CD14-positive monocyte (primary cell): ENCODE measurements at regions not wholly inside any gene's neighbourhood (a gene's known extent, or its start where the extent isn't known, plus 50 kb on each side); places are given as distances from the start of the nearest gene placed in this dataset.

Experiments used
- DNase-seq, 3 donors: peaks; one replicate each; pipeline ENCODE4 v3.0.0-alpha.2; 2011 to 2022
- H2AFZ ChIP-seq: 2 replicates; pipeline ENCODE4 v1.6.0; 2012; ENCODE audit warnings: mild to moderate bottlenecking, low read depth, low read length, inconsistent platforms; ENCODE audit not compliant: insufficient read depth, poor library complexity, severe bottlenecking
- H3K27ac ChIP-seq, 2 donors: 1 replicate in 1 of 2; 2 replicates in 1 of 2; pipeline ENCODE4 v1.5.1; 2012 to 2013; ENCODE audit warnings: low read length in 2 of 2, control low read depth in 1 of 2, inconsistent platforms in 1 of 2, low read depth in 1 of 2, mild to moderate bottlenecking in 1 of 2
- H3K27me3 ChIP-seq, 2 donors: one replicate each; pipeline versions ENCODE4 v1.6.0 to v1.6.1; 2011 to 2013; ENCODE audit warnings: low read length in 2 of 2; ENCODE audit not compliant: control insufficient read depth in 2 of 2, insufficient read depth in 2 of 2
- H3K36me3 ChIP-seq, 2 donors: replicated peaks in 1 of 2; 1 replicate in 1 of 2; 2 replicates in 1 of 2; pipeline versions ENCODE4 v1.5.1 to v1.6.1; 2012 to 2013; ENCODE audit warnings: low read length in 2 of 2, control low read depth in 1 of 2, inconsistent platforms in 1 of 2, mild to moderate bottlenecking in 1 of 2; ENCODE audit not compliant: insufficient read depth in 2 of 2, control insufficient read depth in 1 of 2
- H3K4me1 ChIP-seq, 2 donors: 1 replicate in 1 of 2; 2 replicates in 1 of 2; pipeline versions ENCODE4 v1.5.1 to v1.6.1; 2012 to 2013; ENCODE audit warnings: low read length in 2 of 2, control low read depth in 1 of 2, inconsistent platforms in 1 of 2, mild to moderate bottlenecking in 1 of 2, moderate library complexity in 1 of 2; ENCODE audit not compliant: insufficient read depth in 2 of 2, control insufficient read depth in 1 of 2
- H3K4me2 ChIP-seq: replicated peaks from 2 replicates; pipeline ENCODE3; 2012; ENCODE audit warnings: low read length, moderate library complexity, mild to moderate bottlenecking; ENCODE audit not compliant: poor library complexity, severe bottlenecking; ENCODE audit errors: extremely low read depth
- H3K4me3 ChIP-seq, 3 experiments: fragments of 200-600 bp in 1 of 3; sonication (generic) in 1 of 3; replicated peaks in 1 of 3; 1 replicate in 2 of 3; 2 replicates in 1 of 3; pipeline ENCODE4 v1.5.1; 2011 to 2013; ENCODE audit warnings: low read length in 3 of 3, mild to moderate bottlenecking in 3 of 3, control low read depth in 2 of 3, low read depth in 2 of 3, inconsistent platforms in 1 of 3, moderate library complexity in 1 of 3
- H3K79me2 ChIP-seq: 2 replicates; pipeline ENCODE4 v1.6.0; 2012; ENCODE audit warnings: mild to moderate bottlenecking, control low read depth, inconsistent platforms, low read length, moderate library complexity; ENCODE audit not compliant: insufficient read depth
- H3K9ac ChIP-seq: 2 replicates; pipeline ENCODE4 v1.6.0; 2017; ENCODE audit warnings: low read length, mild to moderate bottlenecking; ENCODE audit not compliant: insufficient read depth, poor library complexity, severe bottlenecking
- H3K9me3 ChIP-seq, 2 donors: replicated peaks in 1 of 2; 1 replicate in 1 of 2; 2 replicates in 1 of 2; pipeline versions ENCODE4 v1.5.1 to v1.6.1; 2012 to 2013; ENCODE audit warnings: low read length in 2 of 2, control low read depth in 1 of 2; ENCODE audit not compliant: control insufficient read depth in 1 of 2, insufficient read depth in 1 of 2
- H4K20me1 ChIP-seq: 2 replicates; pipeline ENCODE4 v1.6.0; 2012; ENCODE audit warnings: mild to moderate bottlenecking, low read length, control low read depth, moderate library complexity; ENCODE audit not compliant: insufficient read depth
- H3K27ac Mint-ChIP-seq, 7 donors: one replicate each; pipeline ENCODE4 v1.8.0; 2020; ENCODE audit warnings: mild to moderate bottlenecking in 7 of 7, mixed read lengths in 7 of 7, moderate library complexity in 6 of 7, inconsistent platforms in 2 of 7
- H3K27me3 Mint-ChIP-seq, 3 donors: one replicate each; pipeline ENCODE4 v1.8.0; 2021 to 2022; ENCODE audit warnings: low read depth in 3 of 3, mild to moderate bottlenecking in 3 of 3, mixed read lengths in 3 of 3, moderate library complexity in 3 of 3, inconsistent platforms in 1 of 3
- H3K36me3 Mint-ChIP-seq, 2 donors: one replicate each; pipeline ENCODE4 v1.8.0; 2020; ENCODE audit warnings: mixed read lengths in 2 of 2, inconsistent platforms in 1 of 2, mild to moderate bottlenecking in 1 of 2
- H3K4me1 Mint-ChIP-seq: one replicate; pipeline ENCODE4 v1.8.0; 2020; ENCODE audit warnings: mild to moderate bottlenecking, mixed read lengths
- H3K4me3 Mint-ChIP-seq, 2 donors: one replicate each; pipeline ENCODE4 v1.8.0; 2020; ENCODE audit warnings: mild to moderate bottlenecking in 2 of 2, mixed read lengths in 2 of 2, moderate library complexity in 1 of 2
- H3K9me3 Mint-ChIP-seq, 7 donors: one replicate each; pipeline ENCODE4 v1.8.0; 2020 to 2022; ENCODE audit warnings: mixed read lengths in 7 of 7, mild to moderate bottlenecking in 6 of 7, moderate library complexity in 6 of 7, inconsistent platforms in 2 of 7
- WGBS: methylation state at CpG from one replicate; pipeline ENCODE4 v1.1.5; 2013; ENCODE audit warnings: missing lambda C conversion rate; ENCODE audit not compliant: insufficient coverage; 5-methylcytosine and 5-hydroxymethylcytosine counted together
- intact Hi-C, 2 donors: fragments of 100-400 bp; cut with micrococcal nuclease; formaldehyde crosslinking; loops; one replicate each; pipeline versions ENCODE4 v1.15.0 to v1.15.1; 2023
- TF ChIP-seq, protein P1 (sequence below): fragments of 200-600 bp; IDR thresholded peaks from one replicate; pipeline ENCODE4 v1.8.0; 2022; ENCODE audit warnings: antibody characterized with exemption, mild to moderate bottlenecking

DNA sequence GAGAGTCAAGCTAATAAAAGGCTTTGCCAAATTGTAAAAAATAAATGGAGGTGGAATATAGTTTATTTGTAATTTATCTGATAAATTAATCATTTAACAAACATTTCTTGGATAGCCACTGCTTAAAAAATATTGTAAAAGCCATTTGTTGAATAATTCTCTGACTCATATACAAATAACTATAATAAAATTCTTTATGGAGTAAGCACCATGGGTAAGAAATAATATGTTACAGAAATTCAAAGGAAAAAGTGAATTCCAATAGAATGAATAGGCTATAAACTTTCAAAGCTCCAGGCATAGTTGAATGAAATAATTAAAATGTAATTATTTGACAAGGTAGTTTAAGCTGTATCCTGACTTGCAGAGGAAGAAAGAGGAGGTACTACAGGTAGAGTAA lies 291.4 kb upstream of the TMEM229A start:
- Histone ChIP-seq H2AFZ (no peak overlapping the region), H3K4me3 (no peak overlapping the region), H3K4me1 (no peaks in the 10 kb centered on the region), H4K20me1 (no peaks in the 10 kb centered on the region), H3K79me2 (no peaks in the 10 kb centered on the region), H3K9me3 (peaks cover 0 to 3% of the 10 kb centered on the region in 2 donors), H3K36me3 (no peaks in the 10 kb centered on the region), H3K4me2 (no peak overlapping the region), H3K27me3 (no peaks in the 10 kb centered on the region), H3K27ac (no peak overlapping the region), H3K9ac (no peak overlapping the region)
- DNase-seq: no peak
- Mint-ChIP-seq H3K4me1 (no peaks in the 10 kb centered on the region), H3K36me3 (no peaks in the 10 kb centered on the region), H3K4me3 (no peak overlapping the region), H3K9me3 (peaks cover 0 to 5% (median 2%) of the 10 kb centered on the region in 7 donors), H3K27me3 (peaks cover 1 to 5% (median 2%) of the 10 kb centered on the region in 3 donors), H3K27ac (no peak overlapping the region)
- intact Hi-C loops: no loop called here
- TF ChIP-seq, protein P1, sequence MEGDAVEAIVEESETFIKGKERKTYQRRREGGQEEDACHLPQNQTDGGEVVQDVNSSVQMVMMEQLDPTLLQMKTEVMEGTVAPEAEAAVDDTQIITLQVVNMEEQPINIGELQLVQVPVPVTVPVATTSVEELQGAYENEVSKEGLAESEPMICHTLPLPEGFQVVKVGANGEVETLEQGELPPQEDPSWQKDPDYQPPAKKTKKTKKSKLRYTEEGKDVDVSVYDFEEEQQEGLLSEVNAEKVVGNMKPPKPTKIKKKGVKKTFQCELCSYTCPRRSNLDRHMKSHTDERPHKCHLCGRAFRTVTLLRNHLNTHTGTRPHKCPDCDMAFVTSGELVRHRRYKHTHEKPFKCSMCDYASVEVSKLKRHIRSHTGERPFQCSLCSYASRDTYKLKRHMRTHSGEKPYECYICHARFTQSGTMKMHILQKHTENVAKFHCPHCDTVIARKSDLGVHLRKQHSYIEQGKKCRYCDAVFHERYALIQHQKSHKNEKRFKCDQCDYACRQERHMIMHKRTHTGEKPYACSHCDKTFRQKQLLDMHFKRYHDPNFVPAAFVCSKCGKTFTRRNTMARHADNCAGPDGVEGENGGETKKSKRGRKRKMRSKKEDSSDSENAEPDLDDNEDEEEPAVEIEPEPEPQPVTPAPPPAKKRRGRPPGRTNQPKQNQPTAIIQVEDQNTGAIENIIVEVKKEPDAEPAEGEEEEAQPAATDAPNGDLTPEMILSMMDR: no peak

GRCh38 chr7:124323597-124323996 lies 290.7 kb upstream of the TMEM229A start:
- no peak overlapping the region for H3K4me3 ChIP-seq
- WGBS: no CpG with 5 or more reads among the region's 1 CpG

More at GRCh38 chr7:124323597-124323996, 290.7 kb upstream of the TMEM229A start:
- no peaks in the 10 kb centered on the region for H3K4me1 Mint-ChIP-seq
- no peak overlapping the region for H3K27ac ChIP-seq
- H3K9me3 ChIP-seq: peaks cover 0 to 3% of the 10 kb centered on the region in 2 donors
- TF ChIP-seq, protein P1: no peak
- no peaks in the 10 kb centered on the region for H3K36me3 Mint-ChIP-seq
- no peak for DNase-seq
- intact Hi-C loops: no loop called here
- H3K9ac ChIP-seq: no peak overlapping the region
- no peaks in the 10 kb centered on the region for H3K36me3 ChIP-seq
- H3K27ac Mint-ChIP-seq: no peak overlapping the region
- H2AFZ ChIP-seq: no peak overlapping the region
- no peak overlapping the region for H3K4me2 ChIP-seq
- H3K9me3 Mint-ChIP-seq: peaks cover 0 to 5% (median 2%) of the 10 kb centered on the region in 7 donors
- no peaks in the 10 kb centered on the region for H3K27me3 ChIP-seq
- H4K20me1 ChIP-seq: no peaks in the 10 kb centered on the region
- H3K79me2 ChIP-seq: no peaks in the 10 kb centered on the region
- H3K4me3 Mint-ChIP-seq: no peak overlapping the region
- H3K27me3 Mint-ChIP-seq: peaks cover 1 to 5% (median 2%) of the 10 kb centered on the region in 3 donors
- H3K4me1 ChIP-seq: no peaks in the 10 kb centered on the region
